GM23338 (cell line): ENCODE measurements at regions not wholly inside any gene's neighbourhood (a gene's known extent, or its start where the extent isn't known, plus 50 kb on each side); places are given as distances from the start of the nearest gene placed in this dataset.

Experiments
- ATAC-seq: fragments of 200-7000 bp; cut with Tn5 transposase; 3 replicates; pipeline ENCODE4 v1.9.1; 2020
- DNase-seq: peaks from one replicate; pipeline ENCODE4 v3.0.0-alpha.2; 2015; ENCODE audit warnings: low spot score
- H2AFZ ChIP-seq: fragments of 200-600 bp; sonication (generic); 2 replicates; pipeline ENCODE4 v1.8.0; 2016; ENCODE audit warnings: antibody characterized with exemption, mild to moderate bottlenecking, moderate library complexity
- H3F3A ChIP-seq: fragments of 200-600 bp; sonication (generic); replicated peaks from 2 replicates; pipeline ENCODE4 v1.8.0; 2017; ENCODE audit warnings: antibody characterized with exemption, mixed run types, low read depth
- H3K27ac ChIP-seq: fragments of 200-600 bp; sonication (generic); 2 replicates; pipeline ENCODE4 v1.6.1; 2016; ENCODE audit warnings: low read depth
- H3K27me3 ChIP-seq: fragments of 200-600 bp; sonication (generic); 2 replicates; pipeline ENCODE4 v1.8.0; 2016; ENCODE audit warnings: mild to moderate bottlenecking, mixed run types, moderate library complexity; ENCODE audit not compliant: insufficient read depth
- H3K36me3 ChIP-seq: fragments of 200-600 bp; sonication (generic); 2 replicates; pipeline ENCODE4 v1.8.0; 2016; ENCODE audit warnings: mild to moderate bottlenecking; ENCODE audit not compliant: insufficient read depth
- H3K4me1 ChIP-seq: fragments of 200-600 bp; sonication (generic); 2 replicates; pipeline ENCODE4 v1.8.0; 2016; ENCODE audit warnings: mild to moderate bottlenecking, moderate library complexity; ENCODE audit not compliant: insufficient read depth
- H3K4me2 ChIP-seq: fragments of 200-600 bp; sonication (generic); 2 replicates; pipeline ENCODE4 v1.7.1; 2017; ENCODE audit warnings: mixed run types
- H3K4me3 ChIP-seq: fragments of 200-600 bp; sonication (generic); 2 replicates; pipeline ENCODE4 v1.6.1; 2016; ENCODE audit warnings: mixed run types
- H3K79me2 ChIP-seq: fragments of 200-600 bp; sonication (generic); replicated peaks from 2 replicates; pipeline ENCODE4 v1.8.0; 2017; ENCODE audit warnings: mild to moderate bottlenecking; ENCODE audit not compliant: insufficient read depth
- H3K9me2 ChIP-seq: fragments of 200-600 bp; sonication (generic); 2 replicates; pipeline ENCODE4 v1.8.0; 2017; ENCODE audit not compliant: insufficient read depth
- H4K20me1 ChIP-seq: fragments of 200-600 bp; sonication (generic); replicated peaks from 2 replicates; pipeline ENCODE4 v1.8.0; 2017; ENCODE audit warnings: mild to moderate bottlenecking; ENCODE audit not compliant: insufficient read depth
- H3K27ac Mint-ChIP-seq: 2 replicates; pipeline ENCODE4 v1.8.0; 2020; ENCODE audit warnings: inconsistent platforms, mild to moderate bottlenecking, moderate library complexity, mixed read lengths
- H3K27me3 Mint-ChIP-seq: 3 replicates; pipeline ENCODE4 v1.8.0; 2022; ENCODE audit warnings: low read depth, mild to moderate bottlenecking, moderate library complexity, mixed read lengths, inconsistent platforms; ENCODE audit not compliant: insufficient read depth, poor library complexity
- H3K36me3 Mint-ChIP-seq: 3 replicates; pipeline ENCODE4 v1.8.0; 2021; ENCODE audit warnings: low read depth, mild to moderate bottlenecking, inconsistent platforms, moderate library complexity, mixed read lengths
- H3K4me1 Mint-ChIP-seq: 3 replicates; pipeline ENCODE4 v1.8.0; 2020; ENCODE audit warnings: mild to moderate bottlenecking, inconsistent platforms, mixed read lengths
- H3K4me3 Mint-ChIP-seq: 3 replicates; pipeline ENCODE4 v1.8.0; 2021; ENCODE audit warnings: moderate library complexity, mild to moderate bottlenecking, inconsistent platforms, mixed read lengths
- H3K9me3 Mint-ChIP-seq: 3 replicates; pipeline ENCODE4 v1.8.0; 2020; ENCODE audit warnings: moderate library complexity, mild to moderate bottlenecking, inconsistent platforms, mixed read lengths
- ETS1 ChIP-seq: IDR thresholded peaks from 2 replicates; pipeline ENCODE4 v1.6.1; 2016; ENCODE audit warnings: antibody characterized with exemption
- EZH2 ChIP-seq: fragments of 200-600 bp; sonication (generic); IDR thresholded peaks from one replicate; pipeline ENCODE4 v1.8.0; 2017; ENCODE audit warnings: antibody characterized with exemption, mild to moderate bottlenecking, low read depth; ENCODE audit not compliant: unreplicated experiment
- EZH2phosphoT487 ChIP-seq: fragments of 200-600 bp; sonication (generic); IDR thresholded peaks from one replicate; pipeline ENCODE4 v1.8.1; 2018; ENCODE audit warnings: antibody characterized with exemption; ENCODE audit not compliant: unreplicated experiment
- NANOG ChIP-seq: IDR thresholded peaks from 2 replicates; pipeline ENCODE4 v1.6.1; 2016; ENCODE audit warnings: antibody characterized with exemption, borderline replicate concordance
- POLR2AphosphoS5 ChIP-seq: IDR thresholded peaks from 2 replicates; pipeline ENCODE4 v1.6.1; 2016; ENCODE audit warnings: antibody characterized with exemption, low read depth
- REST ChIP-seq: IDR thresholded peaks from one replicate; pipeline ENCODE4 v1.6.1; 2018; ENCODE audit warnings: antibody characterized with exemption; ENCODE audit not compliant: unreplicated experiment
- STAT1 ChIP-seq: IDR thresholded peaks from one replicate; pipeline ENCODE4 v1.6.1; 2016; ENCODE audit warnings: antibody characterized with exemption; ENCODE audit not compliant: unreplicated experiment
- ZNF114 ChIP-seq: fragments of 250-450 bp; sonication (Bioruptor Pico); IDR thresholded peaks from 2 replicates; pipeline ENCODE4 v1.5.0; 2020; ENCODE audit warnings: mild to moderate bottlenecking, moderate library complexity
- ZNF331 ChIP-seq: fragments of 250-450 bp; sonication (Bioruptor Pico); IDR thresholded peaks from 2 replicates; pipeline ENCODE4 v1.5.0; 2020; ENCODE audit warnings: low read depth, mild to moderate bottlenecking, moderate library complexity
- ZNF462 ChIP-seq: fragments of 250-450 bp; sonication (Bioruptor Pico); IDR thresholded peaks from 2 replicates; pipeline ENCODE4 v1.5.0; 2020; ENCODE audit warnings: mild to moderate bottlenecking, moderate library complexity

- ATAC-seq = no peak
- H3K27ac Mint-ChIP-seq = no peak overlapping the region
Measured at GRCh38 chr6:139747154-139747553, 372.7 kb upstream of the CITED2 start.

More at GRCh38 chr6:139747154-139747553, 372.7 kb upstream of the CITED2 start:
- Mint-ChIP-seq H3K4me3 (no peak overlapping the region), H3K9me3 (no peaks in the 10 kb centered on the region), H3K27me3 (no peaks in the 10 kb centered on the region), H3K4me1 (no peaks in the 10 kb centered on the region), H3K36me3 (no peaks in the 10 kb centered on the region)
- Histone ChIP-seq H3K4me2 (no peak overlapping the region), H3K4me1 (no peaks in the 10 kb centered on the region), H3K36me3 (no peaks in the 10 kb centered on the region), H3K27me3 (no peaks in the 10 kb centered on the region), H3K9me2 (no peaks in the 10 kb centered on the region), H3K27ac (no peak overlapping the region), H4K20me1 (no peaks in the 10 kb centered on the region), H3F3A (no peaks in the 10 kb centered on the region), H2AFZ (no peak overlapping the region), H3K79me2 (no peaks in the 10 kb centered on the region), H3K4me3 (no peak overlapping the region)
- no peak for DNase-seq
- TF ChIP-seq ZNF462 (no peak), ZNF114 (CRISPR knock-in tag) (no peak), NANOG (no peak), ZNF331 (CRISPR knock-in tag) (no peak), REST (no peak), EZH2 (no peak), STAT1 (no peak), POLR2AphosphoS5 (no peak), ETS1 (no peak), EZH2phosphoT487 (no peak)
